ENCODE measurements at regions not wholly inside any gene's neighbourhood (a gene's known extent, or its start where the extent isn't known, plus 50 kb on each side); places are given as distances from the start of the nearest gene placed in this dataset.

GRCh38 chr5:148880197-148880596, 53.8 kb downstream of the ADRB2 start:
- DNase-seq = no peak
- Mint-ChIP-seq H3K27ac (no peak overlapping the region), H3K27me3 (ENCODE audit: insufficient read depth) (no peaks in the 10 kb centered on the region), H3K4me3 (no peak overlapping the region), H3K9me3 (no peaks in the 10 kb centered on the region), H3K36me3 (ENCODE audit: low read depth) (no peaks in the 10 kb centered on the region), H3K4me1 (peaks cover 5% of the 10 kb centered on the region)
- Histone ChIP-seq H3K27me3 (ENCODE audit: control insufficient read depth, insufficient read depth, low read length, poor library complexity, severe bottlenecking) (no peaks in the 10 kb centered on the region), H3K9me3 (ENCODE audit: control insufficient read depth, low read length) (no peaks in the 10 kb centered on the region), H3K9ac (ENCODE audit: extremely low read depth, low read length, poor library complexity, severe bottlenecking) (no peak overlapping the region), H3K36me3 (ENCODE audit: control insufficient read depth, insufficient read depth, low read length) (no peaks in the 10 kb centered on the region), H3K4me1 (ENCODE audit: control insufficient read depth, insufficient read depth, low read length) (no peaks in the 10 kb centered on the region), H3K27ac (ENCODE audit: low read depth, low read length) (no peak overlapping the region), H3K4me3 (ENCODE audit: low read length) (no peak overlapping the region)
- TF ChIP-seq, protein P1, sequence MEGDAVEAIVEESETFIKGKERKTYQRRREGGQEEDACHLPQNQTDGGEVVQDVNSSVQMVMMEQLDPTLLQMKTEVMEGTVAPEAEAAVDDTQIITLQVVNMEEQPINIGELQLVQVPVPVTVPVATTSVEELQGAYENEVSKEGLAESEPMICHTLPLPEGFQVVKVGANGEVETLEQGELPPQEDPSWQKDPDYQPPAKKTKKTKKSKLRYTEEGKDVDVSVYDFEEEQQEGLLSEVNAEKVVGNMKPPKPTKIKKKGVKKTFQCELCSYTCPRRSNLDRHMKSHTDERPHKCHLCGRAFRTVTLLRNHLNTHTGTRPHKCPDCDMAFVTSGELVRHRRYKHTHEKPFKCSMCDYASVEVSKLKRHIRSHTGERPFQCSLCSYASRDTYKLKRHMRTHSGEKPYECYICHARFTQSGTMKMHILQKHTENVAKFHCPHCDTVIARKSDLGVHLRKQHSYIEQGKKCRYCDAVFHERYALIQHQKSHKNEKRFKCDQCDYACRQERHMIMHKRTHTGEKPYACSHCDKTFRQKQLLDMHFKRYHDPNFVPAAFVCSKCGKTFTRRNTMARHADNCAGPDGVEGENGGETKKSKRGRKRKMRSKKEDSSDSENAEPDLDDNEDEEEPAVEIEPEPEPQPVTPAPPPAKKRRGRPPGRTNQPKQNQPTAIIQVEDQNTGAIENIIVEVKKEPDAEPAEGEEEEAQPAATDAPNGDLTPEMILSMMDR (conservative IDR thresholded peaks at IDR 0.05) = no peak
- 81 to 100% methylated on average over 1 of the region's 1 CpG for WGBS, 2 experiments (ENCODE audit: insufficient coverage in 1 of 2, insufficient read length in 1 of 2)

DNA sequence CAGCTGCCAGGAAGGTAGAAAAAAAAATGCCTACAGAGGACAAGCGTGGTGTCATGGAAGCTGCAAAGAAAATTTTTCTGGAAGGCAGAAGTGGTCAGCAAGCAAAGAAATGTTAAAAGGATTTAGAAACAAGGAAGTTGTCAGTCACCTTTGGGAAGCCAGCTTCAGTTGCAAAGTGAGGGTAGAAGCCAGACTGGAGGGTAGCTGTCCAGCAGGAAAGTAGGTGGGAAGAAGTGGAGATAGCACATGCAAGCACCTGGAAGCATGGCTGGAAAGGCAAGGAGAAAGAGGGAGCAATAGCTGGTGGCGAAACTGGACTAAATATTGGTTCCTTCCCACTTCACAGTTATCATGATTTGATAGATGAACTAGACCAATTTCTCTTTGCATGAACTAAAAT, 54.3 kb downstream of the ADRB2 start:
- H3K27ac ChIP-seq (ENCODE audit: low read depth, low read length) = no peak overlapping the region
- H3K4me1 ChIP-seq (ENCODE audit: control insufficient read depth, insufficient read depth, low read length) = no peaks in the 10 kb centered on the region
- no peaks in the 10 kb centered on the region for H3K9me3 Mint-ChIP-seq
- no peaks in the 10 kb centered on the region for H3K36me3 Mint-ChIP-seq (ENCODE audit: low read depth)
- no peaks in the 10 kb centered on the region for H3K9me3 ChIP-seq (ENCODE audit: control insufficient read depth, low read length)
- no peak overlapping the region for H3K9ac ChIP-seq (ENCODE audit: extremely low read depth, low read length, poor library complexity, severe bottlenecking)
- H3K4me3 Mint-ChIP-seq = no peak overlapping the region
- WGBS, 2 experiments (ENCODE audit: insufficient coverage in 1 of 2, insufficient read length in 1 of 2) = 85 to 94% methylated on average over 1 to 2 of the region's 2 CpGs
- H3K27me3 Mint-ChIP-seq (ENCODE audit: insufficient read depth) = no peaks in the 10 kb centered on the region
- no peak for DNase-seq
- peaks cover 5% of the 10 kb centered on the region for H3K4me1 Mint-ChIP-seq
- no peaks in the 10 kb centered on the region for H3K36me3 ChIP-seq (ENCODE audit: control insufficient read depth, insufficient read depth, low read length)
- no peak overlapping the region for H3K4me3 ChIP-seq (ENCODE audit: low read length)
- no peak overlapping the region for H3K27ac Mint-ChIP-seq
- no peaks in the 10 kb centered on the region for H3K27me3 ChIP-seq (ENCODE audit: control insufficient read depth, insufficient read depth, low read length, poor library complexity, severe bottlenecking)
- TF ChIP-seq, protein P1 (conservative IDR thresholded peaks at IDR 0.05) = no peak

DNA sequence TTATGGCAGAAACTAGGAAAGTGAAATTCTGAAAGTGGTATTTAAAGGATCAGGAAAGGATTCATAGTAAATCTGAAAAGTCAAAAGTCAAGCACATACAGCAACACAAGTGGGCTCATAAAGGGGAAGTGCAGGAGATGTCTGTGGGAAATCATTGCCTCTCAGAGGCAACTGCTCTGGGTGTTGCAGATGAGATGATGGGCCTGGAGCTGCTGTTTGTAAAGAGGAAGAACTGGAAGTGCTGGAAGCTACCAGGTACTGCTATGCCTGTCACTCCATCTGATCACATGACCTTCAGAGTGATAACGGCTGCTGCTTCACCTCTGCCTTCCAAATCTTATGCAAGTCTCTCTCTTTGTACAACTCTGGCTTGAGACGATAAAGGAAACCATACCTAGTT, 55.9 kb downstream of the ADRB2 start:
- no peaks in the 10 kb centered on the region for H3K9me3 Mint-ChIP-seq
- H3K27ac Mint-ChIP-seq = no peak overlapping the region
- TF ChIP-seq, protein P1 (conservative IDR thresholded peaks at IDR 0.05) = no peak
- WGBS, 2 experiments (ENCODE audit: insufficient coverage in 1 of 2, insufficient read length in 1 of 2) = 79 to 86% methylated on average over 2 of the region's 2 CpGs
- peaks cover 5% of the 10 kb centered on the region for H3K4me1 Mint-ChIP-seq
- H3K27me3 ChIP-seq (ENCODE audit: control insufficient read depth, insufficient read depth, low read length, poor library complexity, severe bottlenecking) = no peaks in the 10 kb centered on the region
- H3K27ac ChIP-seq (ENCODE audit: low read depth, low read length) = no peak overlapping the region
- H3K36me3 Mint-ChIP-seq (ENCODE audit: low read depth) = no peaks in the 10 kb centered on the region
- no peaks in the 10 kb centered on the region for H3K4me1 ChIP-seq (ENCODE audit: control insufficient read depth, insufficient read depth, low read length)
- no peak overlapping the region for H3K4me3 ChIP-seq (ENCODE audit: low read length)
- H3K9me3 ChIP-seq (ENCODE audit: control insufficient read depth, low read length) = no peaks in the 10 kb centered on the region
- no peaks in the 10 kb centered on the region for H3K27me3 Mint-ChIP-seq (ENCODE audit: insufficient read depth)
- DNase-seq = no peak
- H3K9ac ChIP-seq (ENCODE audit: extremely low read depth, low read length, poor library complexity, severe bottlenecking) = no peak overlapping the region
- H3K36me3 ChIP-seq (ENCODE audit: control insufficient read depth, insufficient read depth, low read length) = no peaks in the 10 kb centered on the region
- H3K4me3 Mint-ChIP-seq = no peak overlapping the region
